GM23248 (cell line): ENCODE measurements at regions not wholly inside any gene's neighbourhood (a gene's known extent, or its start where the extent isn't known, plus 50 kb on each side); places are given as distances from the start of the nearest gene placed in this dataset.
A peak's percentile ranks its signal among the peaks of the same experiment; 100 is the strongest.

Experiments used
- DNase-seq: peaks from one replicate; pipeline ENCODE4 v3.0.0-alpha.2; 2015
- H2AFZ ChIP-seq: fragments of 200-600 bp; sonication (generic); 2 replicates; pipeline ENCODE4 v1.6.1; 2016; ENCODE audit warnings: antibody characterized with exemption
- H3F3A ChIP-seq: fragments of 200-600 bp; sonication (generic); 2 replicates; pipeline ENCODE4 v1.6.1; 2016; ENCODE audit warnings: mild to moderate bottlenecking, antibody characterized with exemption, mixed run types; ENCODE audit not compliant: insufficient read depth
- H3K27ac ChIP-seq: fragments of 200-600 bp; sonication (generic); 2 replicates; pipeline ENCODE4 v1.5.1; 2016; ENCODE audit warnings: mild to moderate bottlenecking
- H3K27me3 ChIP-seq: fragments of 200-600 bp; sonication (generic); replicated peaks from 2 replicates; pipeline ENCODE4 v1.6.1; 2016; ENCODE audit warnings: mild to moderate bottlenecking; ENCODE audit not compliant: insufficient read depth
- H3K36me3 ChIP-seq: fragments of 200-600 bp; sonication (generic); 2 replicates; pipeline ENCODE4 v1.6.1; 2016; ENCODE audit warnings: low read depth, mild to moderate bottlenecking
- H3K4me1 ChIP-seq: fragments of 200-600 bp; sonication (generic); 2 replicates; pipeline ENCODE4 v1.6.1; 2016; ENCODE audit warnings: mild to moderate bottlenecking; ENCODE audit not compliant: insufficient read depth
- H3K4me2 ChIP-seq: fragments of 200-600 bp; sonication (generic); one replicate; pipeline ENCODE4 v1.6.1; 2016; ENCODE audit warnings: mild to moderate bottlenecking; ENCODE audit not compliant: unreplicated experiment
- H3K4me3 ChIP-seq: fragments of 200-600 bp; sonication (generic); 2 replicates; pipeline ENCODE4 v1.5.1; 2016; ENCODE audit warnings: mild to moderate bottlenecking
- H3K79me2 ChIP-seq: fragments of 200-600 bp; sonication (generic); 2 replicates; pipeline ENCODE4 v1.6.1; 2016; ENCODE audit warnings: mild to moderate bottlenecking; ENCODE audit not compliant: insufficient read depth
- H3K9ac ChIP-seq: fragments of 200-600 bp; sonication (generic); 2 replicates; pipeline ENCODE4 v1.6.1; 2016; ENCODE audit warnings: mild to moderate bottlenecking
- H3K9me2 ChIP-seq: fragments of 200-600 bp; sonication (generic); 2 replicates; pipeline ENCODE4 v1.6.1; 2016; ENCODE audit warnings: mixed run types, mild to moderate bottlenecking, moderate library complexity; ENCODE audit not compliant: insufficient read depth
- H3K9me3 ChIP-seq: fragments of 200-600 bp; sonication (generic); one replicate; pipeline ENCODE4 v1.6.1; 2017; ENCODE audit warnings: low read depth
- H4K20me1 ChIP-seq: fragments of 200-600 bp; sonication (generic); 2 replicates; pipeline ENCODE4 v1.6.0; 2016; ENCODE audit not compliant: insufficient read depth
- EZH2 ChIP-seq: fragments of 200-600 bp; sonication (generic); IDR thresholded peaks from 2 replicates; pipeline ENCODE4 v1.6.1; 2018; ENCODE audit warnings: antibody characterized with exemption, mild to moderate bottlenecking; ENCODE audit not compliant: insufficient read depth, poor library complexity, severe bottlenecking
- EZH2phosphoT487 ChIP-seq: fragments of 200-600 bp; sonication (generic); IDR thresholded peaks from 2 replicates; pipeline ENCODE4 v1.6.1; 2018; ENCODE audit warnings: antibody characterized with exemption, moderate library complexity, mild to moderate bottlenecking, low read depth; ENCODE audit not compliant: insufficient read depth
- WGBS, 2 experiments: methylation state at CpG; one replicate each; pipeline ENCODE4 v1.1.6; 2015 to 2017; ENCODE audit warnings: low lambda C conversion rate in 2 of 2, low coverage in 1 of 2; ENCODE audit errors: missing lambda C conversion rate in 2 of 2; 5-methylcytosine and 5-hydroxymethylcytosine counted together
- in situ Hi-C: fragments of 300-500 bp; cut with MboI; formaldehyde crosslinking; loops from 2 replicates; pipeline ENCODE4 v1.15.0; 2020

- in situ Hi-C loops: no loop called here
- Histone ChIP-seq H3K27ac (no peak overlapping the region), H3K27me3 (no peaks in the 10 kb centered on the region), H2AFZ (peak overlapping the region; percentile 68; the same call in 1 of the 2 replicates), H3K4me2 (no peak overlapping the region), H3F3A (no peaks in the 10 kb centered on the region), H3K36me3 (no peaks in the 10 kb centered on the region), H3K4me3 (no peak overlapping the region), H3K9me2 (no peaks in the 10 kb centered on the region), H3K4me1 (peaks cover 4% of the 10 kb centered on the region; the same call in 1 of the 2 replicates), H3K79me2 (no peaks in the 10 kb centered on the region), H4K20me1 (no peaks in the 10 kb centered on the region), H3K9ac (no peak overlapping the region; the same call in 1 of the 2 replicates), H3K9me3 (no peaks in the 10 kb centered on the region)
- peak; percentile 91 for DNase-seq
- TF ChIP-seq EZH2phosphoT487 (no peak), EZH2 (no peak)
- WGBS, 2 experiments: 63% methylated on average over 4 of the region's 4 CpGs
Measured at GRCh38 chr11:122375687-122376399, 259.8 kb upstream of the BLID start.

GRCh38 chr11:122368796-122369195 lies 252.8 kb upstream of the BLID start:
- Histone ChIP-seq H2AFZ (no peak overlapping the region), H3K4me1 (peaks cover 28% of the 10 kb centered on the region), H3K36me3 (no peaks in the 10 kb centered on the region), H3K27ac (no peak overlapping the region), H3K79me2 (peaks cover 30% of the 10 kb centered on the region), H3K27me3 (no peaks in the 10 kb centered on the region), H3K9me3 (no peaks in the 10 kb centered on the region), H3F3A (peaks cover 19% of the 10 kb centered on the region; the same call in 1 of the 2 replicates), H3K9me2 (no peaks in the 10 kb centered on the region), H4K20me1 (no peaks in the 10 kb centered on the region), H3K4me3 (no peak overlapping the region), H3K9ac (no peak overlapping the region), H3K4me2 (no peak overlapping the region)
- WGBS, 2 experiments: 95 to 98% methylated on average over 4 of the region's 4 CpGs
- TF ChIP-seq EZH2phosphoT487 (no peak), EZH2 (no peak)
- no peak for DNase-seq
- in situ Hi-C loops: no loop called here

- no peaks in the 10 kb centered on the region for H3K36me3 ChIP-seq
- H3K4me2 ChIP-seq: peak overlapping the region; percentile 85
- 3 to 15% methylated on average over 6 of the region's 6 CpGs for WGBS, 2 experiments
- peaks cover 19% of the 10 kb centered on the region; the same call in 1 of the 2 replicates for H3F3A ChIP-seq
- peak overlapping the region; percentile 69 for H3K9ac ChIP-seq
- no peaks in the 10 kb centered on the region for H3K9me2 ChIP-seq
- peaks cover 37% of the 10 kb centered on the region for H3K79me2 ChIP-seq
- H3K9me3 ChIP-seq: no peaks in the 10 kb centered on the region
- H3K27ac ChIP-seq: peak overlapping the region; percentile 17
- TF ChIP-seq EZH2phosphoT487 (no peak), EZH2 (no peak)
- DNase-seq: peak; percentile 84
- H3K4me3 ChIP-seq: peak overlapping the region; percentile 78
- H3K27me3 ChIP-seq: no peaks in the 10 kb centered on the region
- H2AFZ ChIP-seq: peak overlapping the region; percentile 64
- no peaks in the 10 kb centered on the region for H4K20me1 ChIP-seq
- in situ Hi-C loops: no loop called here
- H3K4me1 ChIP-seq: peaks cover 28% of the 10 kb centered on the region
Measured at GRCh38 chr11:122367809-122368231, 251.8 kb upstream of the BLID start.

GRCh38 chr11:122365610-122366360 lies 249.8 kb upstream of the BLID start:
- Histone ChIP-seq H4K20me1 (no peaks in the 10 kb centered on the region), H3K4me1 (peaks cover 28% of the 10 kb centered on the region), H3K4me3 (peak overlapping the region; percentile 78), H3F3A (peaks cover 19% of the 10 kb centered on the region; the same call in 1 of the 2 replicates), H3K9me2 (no peaks in the 10 kb centered on the region), H3K36me3 (peaks cover 3% of the 10 kb centered on the region; the same call in 1 of the 2 replicates), H2AFZ (peak overlapping the region; percentile 64), H3K27me3 (no peaks in the 10 kb centered on the region), H3K79me2 (peaks cover 58% of the 10 kb centered on the region), H3K9me3 (no peaks in the 10 kb centered on the region), H3K27ac (peak overlapping the region; percentile 11), H3K4me2 (peak overlapping the region; percentile 85), H3K9ac (peak overlapping the region; percentile 69)
- DNase-seq: peak; percentile 49
- in situ Hi-C loops: no loop called here
- TF ChIP-seq EZH2 (no peak), EZH2phosphoT487 (no peak)
- 5 to 14% methylated on average over 11 of the region's 11 CpGs for WGBS, 2 experiments
